H9 (cell line): ENCODE measurements at regions not wholly inside any gene's neighbourhood (a gene's known extent, or its start where the extent isn't known, plus 50 kb on each side); places are given as distances from the start of the nearest gene placed in this dataset.

Experiments
- DNase-seq: peaks from one replicate; pipeline ENCODE4 v3.0.0-alpha.2; 2017
- H2AFZ ChIP-seq: one replicate; pipeline ENCODE4 v1.6.1; 2013; ENCODE audit warnings: mild to moderate bottlenecking, low read length, control low read depth, moderate library complexity
- H2AK5ac ChIP-seq: 2 replicates; pipeline ENCODE4 v1.6.1; 2013; ENCODE audit warnings: low read length, control low read depth, mixed read lengths; ENCODE audit not compliant: insufficient read length
- H2BK120ac ChIP-seq: one replicate; pipeline ENCODE4 v1.6.1; 2013; ENCODE audit warnings: low read depth, mild to moderate bottlenecking, low read length, control low read depth, inconsistent platforms; ENCODE audit not compliant: poor library complexity, severe bottlenecking
- H2BK12ac ChIP-seq: 2 replicates; pipeline ENCODE4 v1.6.1; 2013; ENCODE audit warnings: low read length, control low read depth, mixed read lengths, low read depth; ENCODE audit not compliant: insufficient read length
- H2BK15ac ChIP-seq: 2 replicates; pipeline ENCODE4 v1.6.1; 2013; ENCODE audit warnings: low read depth, low read length, control low read depth
- H2BK20ac ChIP-seq: one replicate; pipeline ENCODE4 v1.6.1; 2013; ENCODE audit warnings: low read depth, mild to moderate bottlenecking, low read length, control low read depth, inconsistent platforms; ENCODE audit not compliant: poor library complexity, severe bottlenecking
- H2BK5ac ChIP-seq: 2 replicates; pipeline ENCODE4 v1.6.1; 2013; ENCODE audit warnings: low read length, control low read depth, mixed read lengths; ENCODE audit not compliant: insufficient read length
- H3K14ac ChIP-seq: 2 replicates; pipeline ENCODE4 v1.6.1; 2013; ENCODE audit warnings: low read length, control low read depth; ENCODE audit not compliant: insufficient read depth
- H3K18ac ChIP-seq: 2 replicates; pipeline ENCODE4 v1.6.1; 2013; ENCODE audit warnings: low read depth, mild to moderate bottlenecking, mixed read lengths, low read length, control low read depth; ENCODE audit not compliant: insufficient read length
- H3K23ac ChIP-seq: 2 replicates; pipeline ENCODE4 v1.6.1; 2013; ENCODE audit warnings: low read length, control low read depth, mixed read lengths, low read depth; ENCODE audit not compliant: insufficient read length
- H3K23me2 ChIP-seq: 2 replicates; pipeline ENCODE4 v1.6.1; 2013; ENCODE audit warnings: low read depth, mild to moderate bottlenecking, mixed read lengths, low read length, control low read depth; ENCODE audit not compliant: insufficient read length, poor library complexity, severe bottlenecking
- H3K27ac ChIP-seq: 2 replicates; pipeline ENCODE4 v1.5.1; 2013; ENCODE audit warnings: low read length, control low read depth, mixed read lengths, low read depth; ENCODE audit not compliant: insufficient read length
- H3K27me3 ChIP-seq: 2 replicates; pipeline ENCODE4 v1.6.1; 2013; ENCODE audit warnings: low read length, control low read depth, inconsistent platforms; ENCODE audit not compliant: insufficient read depth
- H3K4ac ChIP-seq: 2 replicates; pipeline ENCODE4 v1.6.1; 2013; ENCODE audit warnings: low read depth, mild to moderate bottlenecking, control low read depth, inconsistent platforms, low read length, moderate library complexity
- H3K4me1 ChIP-seq: 2 replicates; pipeline ENCODE4 v1.6.1; 2013; ENCODE audit warnings: low read length, control low read depth, inconsistent platforms; ENCODE audit not compliant: insufficient read depth
- H3K4me2 ChIP-seq: 2 replicates; pipeline ENCODE4 v1.6.1; 2013; ENCODE audit warnings: low read length, control low read depth, mixed read lengths; ENCODE audit not compliant: insufficient read length, insufficient read depth
- H3K56ac ChIP-seq: 2 replicates; pipeline ENCODE4 v1.6.1; 2013; ENCODE audit warnings: low read depth, mild to moderate bottlenecking, mixed read lengths, low read length, control low read depth; ENCODE audit not compliant: insufficient read length
- H3K79me1 ChIP-seq: 2 replicates; pipeline ENCODE4 v1.6.1; 2013; ENCODE audit warnings: low read depth, mild to moderate bottlenecking, moderate library complexity, low read length, control low read depth, inconsistent platforms; ENCODE audit not compliant: insufficient read depth, poor library complexity, severe bottlenecking
- H3K79me2 ChIP-seq: 2 replicates; pipeline ENCODE4 v1.6.1; 2013; ENCODE audit warnings: low read length, control low read depth, inconsistent platforms; ENCODE audit not compliant: insufficient read depth
- H3K9ac ChIP-seq: 2 replicates; pipeline ENCODE4 v1.6.1; 2013; ENCODE audit warnings: low read length, control low read depth, mixed read lengths; ENCODE audit not compliant: insufficient read length; ENCODE audit errors: extremely low read depth
- H3K9me3 ChIP-seq: one replicate; pipeline ENCODE4 v1.6.1; 2013; ENCODE audit warnings: low read depth, low read length, inconsistent platforms; ENCODE audit not compliant: control insufficient read depth
- H3T11ph ChIP-seq: one replicate; pipeline ENCODE4 v1.6.1; 2013; ENCODE audit warnings: mild to moderate bottlenecking, low read length, control low read depth, inconsistent platforms
- H4K20me1 ChIP-seq: one replicate; pipeline ENCODE4 v1.6.1; 2013; ENCODE audit not compliant: control insufficient read depth, insufficient read length, insufficient read depth
- H4K5ac ChIP-seq: 2 replicates; pipeline ENCODE4 v1.6.1; 2013; ENCODE audit warnings: low read depth, mild to moderate bottlenecking, mixed read lengths, low read length, control low read depth; ENCODE audit not compliant: insufficient read length
- H4K8ac ChIP-seq: replicated peaks from 2 replicates; pipeline ENCODE4 v1.6.1; 2013; ENCODE audit warnings: low read length, control low read depth, mixed read lengths, low read depth; ENCODE audit not compliant: insufficient read length
- H4K91ac ChIP-seq: 2 replicates; pipeline ENCODE4 v1.6.1; 2013; ENCODE audit warnings: low read depth, mild to moderate bottlenecking, moderate library complexity, mixed read lengths, low read length, control low read depth; ENCODE audit not compliant: insufficient read length
- H3K27ac Mint-ChIP-seq, 3 experiments: 2 replicates in 2 of 3; 3 replicates in 1 of 3; pipeline ENCODE4 v1.8.0; 2020 to 2021; ENCODE audit warnings: mixed read lengths in 3 of 3, mild to moderate bottlenecking in 1 of 3, moderate library complexity in 1 of 3
- H3K27me3 Mint-ChIP-seq: 2 replicates; pipeline ENCODE4 v1.8.0; 2021; ENCODE audit warnings: low read depth, mild to moderate bottlenecking, moderate library complexity, mixed read lengths
- H3K36me3 Mint-ChIP-seq, 3 experiments: 2 replicates in 2 of 3; 3 replicates in 1 of 3; pipeline ENCODE4 v1.8.0; 2020 to 2021; ENCODE audit warnings: low read depth in 3 of 3, mixed read lengths in 3 of 3; ENCODE audit not compliant: insufficient read depth in 1 of 3
- H3K4me1 Mint-ChIP-seq, 2 experiments: 2 replicates each; pipeline ENCODE4 v1.8.0; 2020; ENCODE audit warnings: mixed read lengths in 2 of 2
- H3K4me3 Mint-ChIP-seq, 2 experiments: 2 replicates in 1 of 2; 3 replicates in 1 of 2; pipeline ENCODE4 v1.8.0; 2020 to 2021; ENCODE audit warnings: mild to moderate bottlenecking in 2 of 2, mixed read lengths in 2 of 2, moderate library complexity in 1 of 2
- H3K9me3 Mint-ChIP-seq, 2 experiments: 2 replicates in 1 of 2; 3 replicates in 1 of 2; pipeline ENCODE4 v1.8.0; 2020; ENCODE audit warnings: mild to moderate bottlenecking in 2 of 2, mixed read lengths in 2 of 2, moderate library complexity in 1 of 2
- WGBS: extraction: QIAGEN DNeasy Blood & Tissue Kit; methylation state at CpG from one replicate; pipeline ENCODE4 v1.1.7; 2013; ENCODE audit warnings: missing lambda C conversion rate, low lambda C conversion rate, mixed read lengths; ENCODE audit not compliant: insufficient read length; ENCODE audit errors: extremely low coverage; 5-methylcytosine and 5-hydroxymethylcytosine counted together
- TF ChIP-seq, protein P1 (sequence below): fragments of 200-600 bp; sonication (generic); conservative IDR thresholded peaks from 3 replicates; pipeline ENCODE4 v1.8.0; 2021; ENCODE audit warnings: antibody characterized with exemption, mild to moderate bottlenecking

GRCh38 chr9:26684029-26684428 lies 208.6 kb downstream of the CAAP1 start:
- no peak overlapping the region for H3K4ac ChIP-seq
- no peak overlapping the region for H3K14ac ChIP-seq
- Mint-ChIP-seq H3K27ac (no peak overlapping the region), H3K4me1 (peaks cover 22 to 28% of the 10 kb centered on the region in 2 experiments), H3K36me3 (no peaks in the 10 kb centered on the region), H3K9me3 (no peaks in the 10 kb centered on the region), H3K27me3 (no peaks in the 10 kb centered on the region), H3K4me3 (no peak overlapping the region)
- no peak overlapping the region for H2BK15ac ChIP-seq
- no peaks in the 10 kb centered on the region for H3K23me2 ChIP-seq
- no peak overlapping the region for H4K5ac ChIP-seq
- no peak overlapping the region for H3K27ac ChIP-seq
- no peaks in the 10 kb centered on the region for H3K79me2 ChIP-seq
- H3K4me1 ChIP-seq: peaks cover 3% of the 10 kb centered on the region; the same call in 1 of the 2 replicates
- no peak overlapping the region for H2BK12ac ChIP-seq
- no peak overlapping the region for H3K56ac ChIP-seq
- no peak overlapping the region for H3K9ac ChIP-seq
- no peak overlapping the region for H2BK20ac ChIP-seq
- H2BK5ac ChIP-seq: no peak overlapping the region
- no CpG with 5 or more reads among the region's 4 CpGs for WGBS
- no peak overlapping the region for H3K18ac ChIP-seq
- H3K27me3 ChIP-seq: no peaks in the 10 kb centered on the region
- no peaks in the 10 kb centered on the region for H3K79me1 ChIP-seq
- no peak overlapping the region for H3K4me2 ChIP-seq
- H4K91ac ChIP-seq: no peak overlapping the region
- TF ChIP-seq, protein P1, sequence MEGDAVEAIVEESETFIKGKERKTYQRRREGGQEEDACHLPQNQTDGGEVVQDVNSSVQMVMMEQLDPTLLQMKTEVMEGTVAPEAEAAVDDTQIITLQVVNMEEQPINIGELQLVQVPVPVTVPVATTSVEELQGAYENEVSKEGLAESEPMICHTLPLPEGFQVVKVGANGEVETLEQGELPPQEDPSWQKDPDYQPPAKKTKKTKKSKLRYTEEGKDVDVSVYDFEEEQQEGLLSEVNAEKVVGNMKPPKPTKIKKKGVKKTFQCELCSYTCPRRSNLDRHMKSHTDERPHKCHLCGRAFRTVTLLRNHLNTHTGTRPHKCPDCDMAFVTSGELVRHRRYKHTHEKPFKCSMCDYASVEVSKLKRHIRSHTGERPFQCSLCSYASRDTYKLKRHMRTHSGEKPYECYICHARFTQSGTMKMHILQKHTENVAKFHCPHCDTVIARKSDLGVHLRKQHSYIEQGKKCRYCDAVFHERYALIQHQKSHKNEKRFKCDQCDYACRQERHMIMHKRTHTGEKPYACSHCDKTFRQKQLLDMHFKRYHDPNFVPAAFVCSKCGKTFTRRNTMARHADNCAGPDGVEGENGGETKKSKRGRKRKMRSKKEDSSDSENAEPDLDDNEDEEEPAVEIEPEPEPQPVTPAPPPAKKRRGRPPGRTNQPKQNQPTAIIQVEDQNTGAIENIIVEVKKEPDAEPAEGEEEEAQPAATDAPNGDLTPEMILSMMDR: no peak
- no peaks in the 10 kb centered on the region for H4K20me1 ChIP-seq
- H3K9me3 ChIP-seq: no peaks in the 10 kb centered on the region
- no peak overlapping the region for H2BK120ac ChIP-seq
- DNase-seq: no peak
- H3T11ph ChIP-seq: no peak overlapping the region
- H2AFZ ChIP-seq: no peak overlapping the region
- H4K8ac ChIP-seq: no peak overlapping the region
- H2AK5ac ChIP-seq: no peak overlapping the region
- no peak overlapping the region for H3K23ac ChIP-seq
